Upper lobe of left lung (tissue), 6 donors: ENCODE measurements at regions not wholly inside any gene's neighbourhood (a gene's known extent, or its start where the extent isn't known, plus 50 kb on each side); places are given as distances from the start of the nearest gene placed in this dataset.

Experiments used
- ATAC-seq, 2 donors: fragments of 200-7000 bp; cut with Tn5 transposase; one replicate each; pipeline ENCODE4 v1.9.1; 2022; ENCODE audit warnings: mild to moderate bottlenecking in 2 of 2, moderate library complexity in 2 of 2; ENCODE audit not compliant: low FRiP score in 2 of 2
- DNase-seq, 2 donors: peaks; one replicate each; pipeline ENCODE4 v3.0.0-alpha.2; 2019 to 2020
- H3K27ac ChIP-seq, 4 donors: fragments of 200-600 bp; sonication (generic); one replicate each; pipeline ENCODE4 v1.5.1; 2016 to 2019
- H3K27me3 ChIP-seq, 4 donors: fragments of 200-600 bp; sonication (generic); one replicate each; pipeline ENCODE4 v1.5.1; 2017 to 2019
- H3K36me3 ChIP-seq, 4 donors: fragments of 200-600 bp; sonication (generic); one replicate each; pipeline ENCODE4 v1.5.1; 2016 to 2019
- H3K4me1 ChIP-seq, 4 donors: fragments of 200-600 bp; sonication (generic); one replicate each; pipeline ENCODE4 v1.5.1; 2018 to 2019
- H3K4me3 ChIP-seq, 4 donors: fragments of 200-600 bp; sonication (generic); one replicate each; pipeline ENCODE4 v1.5.1; 2017 to 2019; ENCODE audit warnings: mild to moderate bottlenecking in 2 of 4, moderate library complexity in 1 of 4
- H3K9me3 ChIP-seq, 4 donors: fragments of 200-600 bp; sonication (generic); one replicate each; pipeline ENCODE4 v1.5.1; 2018 to 2019
- CTCF ChIP-seq, 6 experiments: fragments of 450-650 bp in 4 of 6; fragments of 200-600 bp in 2 of 6; sonication (generic) in 2 of 6; IDR thresholded peaks; one replicate each; pipeline ENCODE4 v1.5.1; 2016 to 2019; ENCODE audit warnings: antibody characterized with exemption in 6 of 6
- EP300 ChIP-seq, 4 donors: sonication (generic); formaldehyde crosslinking; IDR thresholded peaks; one replicate each; pipeline ENCODE4 v1.5.1; 2017; ENCODE audit warnings: antibody characterized with exemption in 4 of 4, control low read depth in 2 of 4
- POLR2A ChIP-seq, 4 donors: fragments of 450-650 bp; IDR thresholded peaks; one replicate each; pipeline ENCODE4 v1.5.1; 2016 to 2017; ENCODE audit warnings: antibody characterized with exemption in 4 of 4, mild to moderate bottlenecking in 2 of 4
- POLR2AphosphoS5 ChIP-seq, 2 donors: sonication (generic); formaldehyde crosslinking; IDR thresholded peaks; one replicate each; pipeline ENCODE4 v1.5.1; 2017; ENCODE audit warnings: antibody characterized with exemption in 2 of 2
- WGBS, 2 donors: methylation state at CpG; one replicate each; pipeline ENCODE4 v1.1.5; 2017 to 2018; 5-methylcytosine and 5-hydroxymethylcytosine counted together
- donor health status: DM: no; HTN: no; CAD: no; lungs with moderate emphysema.
- donor health status: DM: no; HTN: yes; CAD: no; lungs with severe emphysema.

- Histone ChIP-seq H3K27ac (no peak overlapping the region), H3K9me3 (no peaks in the 10 kb centered on the region), H3K4me1 (no peaks in the 10 kb centered on the region), H3K27me3 (no peaks in the 10 kb centered on the region), H3K4me3 (no peak overlapping the region), H3K36me3 (no peaks in the 10 kb centered on the region)
- 83 to 84% methylated on average over 6 of the region's 6 CpGs for WGBS, 2 donors
- ATAC-seq = no peak
- DNase-seq = no peak
- TF ChIP-seq POLR2AphosphoS5 (IDR thresholded peaks at IDR 0.05) = no peak
These were observed 189.6 kb downstream of the GPAT3 start for GRCh38 chr4:83725336-83726085.

GRCh38 chr4:83724485-83725335, 188.8 kb downstream of the GPAT3 start:
- no peak overlapping the region for H3K27ac ChIP-seq
- H3K36me3 ChIP-seq = no peaks in the 10 kb centered on the region
- ATAC-seq (no peak), DNase-seq (no peak)
- TF ChIP-seq POLR2AphosphoS5 (IDR thresholded peaks at IDR 0.05) (no peak), EP300 (IDR thresholded peaks at IDR 0.05) (no peak), POLR2A (IDR thresholded peaks at IDR 0.05) (no peak), CTCF (IDR thresholded peaks at IDR 0.05) (no peak)
- H3K9me3 ChIP-seq = no peaks in the 10 kb centered on the region
- WGBS, 2 donors = 84 to 88% methylated on average over 14 of the region's 14 CpGs
- no peaks in the 10 kb centered on the region for H3K27me3 ChIP-seq
- no peak overlapping the region for H3K4me3 ChIP-seq
- H3K4me1 ChIP-seq = no peaks in the 10 kb centered on the region

GRCh38 chr4:83723609-83724008, 187.7 kb downstream of the GPAT3 start:
- Histone ChIP-seq H3K4me3 (no peak overlapping the region), H3K27me3 (no peaks in the 10 kb centered on the region), H3K9me3 (no peaks in the 10 kb centered on the region), H3K27ac (no peak overlapping the region), H3K36me3 (no peaks in the 10 kb centered on the region), H3K4me1 (no peaks in the 10 kb centered on the region)
- no peak for DNase-seq
- no peak for TF ChIP-seq POLR2AphosphoS5 (IDR thresholded peaks at IDR 0.05)
- TF ChIP-seq CTCF (IDR thresholded peaks at IDR 0.05) = no peak
- no peak for TF ChIP-seq EP300 (IDR thresholded peaks at IDR 0.05)
- no peak for TF ChIP-seq POLR2A (IDR thresholded peaks at IDR 0.05)
- 55 to 66% methylated on average over 6 of the region's 6 CpGs for WGBS, 2 donors
- no peak for ATAC-seq

GRCh38 chr4:83722730-83723269, 186.9 kb downstream of the GPAT3 start:
- H3K4me3 ChIP-seq = no peak overlapping the region
- TF ChIP-seq POLR2AphosphoS5 (IDR thresholded peaks at IDR 0.05) = no peak
- no peak for TF ChIP-seq POLR2A (IDR thresholded peaks at IDR 0.05)
- TF ChIP-seq CTCF (IDR thresholded peaks at IDR 0.05) = no peak
- no peak for TF ChIP-seq EP300 (IDR thresholded peaks at IDR 0.05)
- no peaks in the 10 kb centered on the region for H3K27me3 ChIP-seq
- H3K9me3 ChIP-seq = no peaks in the 10 kb centered on the region
- H3K36me3 ChIP-seq = no peaks in the 10 kb centered on the region
- WGBS, 2 donors = 83 to 84% methylated on average over 5 of the region's 5 CpGs
- ATAC-seq = no peak
- DNase-seq = no peak
- H3K4me1 ChIP-seq = no peaks in the 10 kb centered on the region
- H3K27ac ChIP-seq = no peak overlapping the region

- H3K27ac ChIP-seq = no peak overlapping the region
- no peak for DNase-seq
- H3K4me1 ChIP-seq = no peaks in the 10 kb centered on the region
- H3K9me3 ChIP-seq = no peaks in the 10 kb centered on the region
- TF ChIP-seq EP300 (IDR thresholded peaks at IDR 0.05) (no peak), POLR2AphosphoS5 (IDR thresholded peaks at IDR 0.05) (no peak), POLR2A (IDR thresholded peaks at IDR 0.05) (no peak), CTCF (IDR thresholded peaks at IDR 0.05) (no peak)
- no peaks in the 10 kb centered on the region for H3K36me3 ChIP-seq
- no peaks in the 10 kb centered on the region for H3K27me3 ChIP-seq
- ATAC-seq = no peak
- no peak overlapping the region for H3K4me3 ChIP-seq
These were observed 181.0 kb downstream of the GPAT3 start for GRCh38 chr4:83716874-83717273.
